OCI-LY7 (cell line): ENCODE measurements at regions not wholly inside any gene's neighbourhood (a gene's known extent, or its start where the extent isn't known, plus 50 kb on each side); places are given as distances from the start of the nearest gene placed in this dataset.

Source experiments
- BruUV-seq: library from RNA; stranded (reverse); fragments of 400-500 nt; replicated peaks from 2 replicates; lab custom pipeline; 2021; lab: Mats Ljungman, UMichigan
- CTCF ChIA-PET: fragments of 300-600 bp; sonication (Branson Sonifier 250); formaldehyde crosslinking; loops from one replicate; lab custom pipeline; 2022; ENCODE audit warnings: antibody characterized with exemption; ENCODE audit not compliant: unreplicated experiment; lab: Charles Lee
- POLR2A ChIA-PET: fragments of 300-600 bp; sonication (Branson Sonifier 250); formaldehyde crosslinking; loops from one replicate; lab custom pipeline; 2022; ENCODE audit warnings: antibody characterized with exemption; lab: Charles Lee
- DNase-seq: peaks from one replicate; pipeline ENCODE4 v3.0.0-alpha.2; 2015; ENCODE audit warnings: low spot score
- H2AFZ ChIP-seq: fragments of 200-600 bp; sonication (generic), shearing (Covaris generic); 2 replicates; pipeline ENCODE4 v1.6.1; 2014; ENCODE audit warnings: mild to moderate bottlenecking, antibody characterized with exemption, low read length, moderate library complexity
- H3K27ac ChIP-seq: fragments of 200-600 bp; sonication (generic); 2 replicates; pipeline ENCODE4 v1.5.1; 2014; ENCODE audit warnings: mixed run types, low read depth, mild to moderate bottlenecking, moderate library complexity, low read length, inconsistent platforms; ENCODE audit not compliant: poor library complexity, severe bottlenecking
- H3K36me3 ChIP-seq: fragments of 200-600 bp; sonication (generic); 2 replicates; pipeline ENCODE4 v1.6.1; 2014; ENCODE audit warnings: mild to moderate bottlenecking, antibody characterized with exemption, low read length, moderate library complexity, mixed read lengths; ENCODE audit not compliant: insufficient read depth
- H3K4me1 ChIP-seq: fragments of 200-600 bp; sonication (generic); 2 replicates; pipeline ENCODE4 v1.5.1; 2014; ENCODE audit warnings: mild to moderate bottlenecking, low read length; ENCODE audit not compliant: insufficient read depth, poor library complexity, severe bottlenecking
- H3K4me2 ChIP-seq: fragments of 200-600 bp; sonication (generic); 2 replicates; pipeline ENCODE4 v1.6.1; 2014; ENCODE audit warnings: mild to moderate bottlenecking, low read length
- H3K4me3 ChIP-seq: fragments of 200-600 bp; sonication (generic); 2 replicates; pipeline ENCODE4 v1.5.1; 2014; ENCODE audit warnings: mild to moderate bottlenecking, low read depth, low read length; ENCODE audit not compliant: poor library complexity, severe bottlenecking
- H3K79me2 ChIP-seq: fragments of 200-600 bp; sonication (generic); 2 replicates; pipeline ENCODE4 v1.6.1; 2016; ENCODE audit warnings: low read depth, mild to moderate bottlenecking, low read length, moderate library complexity, mixed read lengths; ENCODE audit not compliant: insufficient read depth
- H3K9me2 ChIP-seq: fragments of 200-600 bp; sonication (generic); 2 replicates; pipeline ENCODE4 v1.6.1; 2016; ENCODE audit warnings: mild to moderate bottlenecking, low read length, mixed read lengths; ENCODE audit not compliant: insufficient read depth
- H3K9me3 ChIP-seq: fragments of 200-600 bp; sonication (generic); 2 replicates; pipeline ENCODE4 v1.6.1; 2014; ENCODE audit warnings: mild to moderate bottlenecking, mixed run types, low read length, mixed read lengths
- H4K20me1 ChIP-seq: fragments of 200-600 bp; sonication (generic); 2 replicates; pipeline ENCODE4 v1.6.1; 2014; ENCODE audit warnings: mild to moderate bottlenecking, antibody characterized with exemption, low read length, moderate library complexity, mixed read lengths; ENCODE audit not compliant: insufficient read depth
- CTCF ChIP-seq: fragments of 200-600 bp; sonication (generic); conservative IDR thresholded peaks from 2 replicates; pipeline ENCODE4 v1.5.1; 2014; ENCODE audit warnings: mild to moderate bottlenecking, antibody characterized with exemption, low read length, moderate library complexity, mixed read lengths
- EZH2phosphoT487 ChIP-seq: fragments of 200-600 bp; sonication (generic); IDR thresholded peaks from 2 replicates; pipeline ENCODE4 v1.6.1; 2018; ENCODE audit warnings: low read depth, borderline replicate concordance, mild to moderate bottlenecking, mixed run types, antibody characterized with exemption, low read length, moderate library complexity, mixed read lengths
- intact Hi-C: fragments of 100-400 bp; cut with micrococcal nuclease; formaldehyde crosslinking; loops from one replicate; pipeline ENCODE4 v1.10.0; 2022; ENCODE audit not compliant: unreplicated experiment

GRCh38 chr22:48783821-48784266 lies 1043.8 kb downstream of the BRD1 start:
- Histone ChIP-seq H3K9me2 (no peaks in the 10 kb centered on the region), H2AFZ (no peak overlapping the region), H3K79me2 (no peaks in the 10 kb centered on the region), H3K4me2 (no peak overlapping the region), H4K20me1 (no peaks in the 10 kb centered on the region), H3K27ac (no peak overlapping the region), H3K4me1 (no peaks in the 10 kb centered on the region), H3K9me3 (no peaks in the 10 kb centered on the region), H3K36me3 (no peaks in the 10 kb centered on the region), H3K4me3 (no peak overlapping the region)
- ChIA-PET POLR2A (interaction anchor here (0.6 kb wide), 1 partner anchor 1355 kb away, joined by 3 read pairs; no protein-coding TSS in a partner anchor), CTCF (no interaction called here)
- TF ChIP-seq EZH2phosphoT487 (no peak), CTCF (no peak)
- intact Hi-C loops = no loop called here
- no TSS peak for BruUV-seq
- DNase-seq = no peak

- Histone ChIP-seq H2AFZ (no peak overlapping the region), H3K9me3 (0 out of 2 replicates have a peak, but pooled peaks cover under 1% of the 10 kb centered on the region), H3K4me1 (no peaks in the 10 kb centered on the region), H3K4me3 (no peak overlapping the region), H3K4me2 (no peak overlapping the region), H3K27ac (no peak overlapping the region), H4K20me1 (no peaks in the 10 kb centered on the region), H3K36me3 (no peaks in the 10 kb centered on the region), H3K79me2 (no peaks in the 10 kb centered on the region), H3K9me2 (no peaks in the 10 kb centered on the region)
- POLR2A ChIA-PET = no interaction called here
- TF ChIP-seq CTCF (peak; percentile 76), EZH2phosphoT487 (no peak)
- peak; percentile 24 for DNase-seq
- CTCF ChIA-PET = no interaction called here
- intact Hi-C loops = no loop called here
- no TSS peak for BruUV-seq
Observed at GRCh38 chr22:48782811-48783511, 1044.7 kb downstream of the BRD1 start.

DNA sequence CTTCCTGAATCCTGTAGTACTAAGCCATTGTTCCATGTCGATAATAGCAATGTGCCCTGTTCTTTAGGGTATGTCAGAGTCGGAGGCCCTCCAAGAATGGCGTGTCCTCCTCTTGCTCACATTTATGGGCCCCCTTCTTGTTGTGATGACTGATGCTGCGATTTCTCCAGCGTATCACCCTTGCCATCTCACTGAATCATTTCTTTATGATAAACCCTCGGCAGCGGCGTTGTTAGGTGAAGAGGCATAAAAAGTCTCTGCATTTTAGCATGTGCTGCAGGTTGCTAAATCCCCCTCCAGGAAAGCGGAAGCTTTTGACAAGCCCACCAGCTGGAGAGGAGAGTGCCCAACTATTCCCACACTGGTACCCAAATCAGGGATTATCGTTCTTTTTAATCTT lies 1045.3 kb downstream of the BRD1 start:
- H3K36me3 ChIP-seq = no peaks in the 10 kb centered on the region
- H4K20me1 ChIP-seq = no peaks in the 10 kb centered on the region
- ChIA-PET CTCF (no interaction called here), POLR2A (no interaction called here)
- H3K27ac ChIP-seq = no peak overlapping the region
- no peak overlapping the region for H3K4me2 ChIP-seq
- H3K79me2 ChIP-seq = no peaks in the 10 kb centered on the region
- 0 out of 2 replicates have a peak, but pooled peaks cover 6% of the 10 kb centered on the region for H3K9me3 ChIP-seq
- H3K4me1 ChIP-seq = no peaks in the 10 kb centered on the region
- intact Hi-C loops = no loop called here
- no peak overlapping the region for H3K4me3 ChIP-seq
- no peak for DNase-seq
- no peaks in the 10 kb centered on the region for H3K9me2 ChIP-seq
- TF ChIP-seq EZH2phosphoT487 (no peak), CTCF (no peak)
- BruUV-seq = no TSS peak
- no peak overlapping the region for H2AFZ ChIP-seq
